HG03439 (cell line): ENCODE measurements at regions not wholly inside any gene's neighbourhood (a gene's known extent, or its start where the extent isn't known, plus 50 kb on each side); places are given as distances from the start of the nearest gene placed in this dataset.

ENCODE experiments used
- ATAC-seq: cut with Tn5 transposase; IDR thresholded peaks from one replicate; pipeline ENCODE4 v1.9.1; 2021; ENCODE audit warnings: mild to moderate bottlenecking, moderate library complexity; ENCODE audit not compliant: unreplicated experiment

GRCh38 chr18:45518311-45519155, 96.7 kb upstream of the SLC14A2 start:
- ATAC-seq: no peak

GRCh38 chr18:45519411-45520280, 95.6 kb upstream of the SLC14A2 start:
- no peak for ATAC-seq

GRCh38 chr18:45521136-45521535, 94.1 kb upstream of the SLC14A2 start:
- ATAC-seq: no peak

- no peak for ATAC-seq
Observed at GRCh38 chr18:45521777-45522176, 93.5 kb upstream of the SLC14A2 start.

DNA sequence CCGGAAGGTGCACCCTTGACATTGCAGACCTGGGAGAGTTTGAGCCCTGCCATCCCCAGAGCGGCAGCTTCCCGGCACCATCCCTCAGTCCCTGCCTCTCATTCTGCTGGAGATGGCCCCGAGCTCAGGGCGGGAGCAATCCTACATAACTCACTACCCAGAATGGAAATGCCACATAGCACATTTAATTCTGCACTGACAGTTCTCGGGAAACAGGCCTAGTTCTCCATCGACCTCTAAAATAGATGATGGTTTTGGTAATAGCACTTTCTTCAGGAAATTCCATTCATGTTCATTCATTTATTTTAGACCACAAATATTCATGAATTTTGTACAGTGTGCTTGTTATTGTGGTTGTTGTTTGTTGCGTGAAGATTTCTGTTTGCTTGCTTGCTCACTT, 92.9 kb upstream of the SLC14A2 start:
- ATAC-seq: no peak

DNA sequence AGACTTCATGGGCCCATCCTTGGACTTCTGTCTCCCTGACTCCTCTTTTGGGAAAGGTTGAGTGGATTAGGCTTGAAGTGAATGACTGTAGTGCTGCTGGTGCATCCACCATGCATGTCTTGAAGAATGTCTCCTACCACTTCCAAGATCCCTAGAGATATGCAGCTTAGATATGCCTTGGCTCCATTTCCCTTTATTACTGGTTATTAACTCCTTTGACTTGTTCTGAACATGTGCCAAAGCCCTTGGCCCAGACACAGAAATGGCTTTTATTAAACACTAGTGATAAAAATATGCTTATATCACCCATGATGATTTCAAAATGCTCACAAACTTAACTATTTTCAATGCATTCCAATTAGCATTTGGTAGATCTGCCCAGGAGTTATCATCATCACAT, 90.0 kb upstream of the SLC14A2 start:
- ATAC-seq: no peak

GRCh38 chr18:45526114-45526841, 89.0 kb upstream of the SLC14A2 start:
- ATAC-seq: no peak

GRCh38 chr18:45527891-45528290, 87.4 kb upstream of the SLC14A2 start:
- ATAC-seq: no peak

GRCh38 chr18:45528712-45529336, 86.5 kb upstream of the SLC14A2 start:
- no peak for ATAC-seq

DNA sequence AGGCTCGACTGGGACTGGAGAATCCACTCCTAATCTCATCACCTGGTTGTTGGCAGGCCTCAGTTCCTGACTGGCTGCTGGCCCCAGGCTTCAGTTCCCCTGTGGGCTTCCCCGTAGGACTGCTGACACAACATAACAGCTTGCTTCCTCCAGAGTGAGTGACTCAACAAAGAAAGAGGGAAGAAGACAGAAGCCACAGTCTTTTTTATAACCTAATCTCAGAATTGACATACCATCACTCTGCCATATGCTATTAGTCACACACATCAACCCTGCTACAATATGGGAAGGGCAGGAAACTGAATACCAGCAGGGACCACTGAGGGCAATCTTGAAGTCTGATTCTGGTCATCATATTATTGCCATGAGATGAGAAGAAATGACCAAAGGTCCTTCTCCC, 76.8 kb upstream of the SLC14A2 start:
- no peak for ATAC-seq

DNA sequence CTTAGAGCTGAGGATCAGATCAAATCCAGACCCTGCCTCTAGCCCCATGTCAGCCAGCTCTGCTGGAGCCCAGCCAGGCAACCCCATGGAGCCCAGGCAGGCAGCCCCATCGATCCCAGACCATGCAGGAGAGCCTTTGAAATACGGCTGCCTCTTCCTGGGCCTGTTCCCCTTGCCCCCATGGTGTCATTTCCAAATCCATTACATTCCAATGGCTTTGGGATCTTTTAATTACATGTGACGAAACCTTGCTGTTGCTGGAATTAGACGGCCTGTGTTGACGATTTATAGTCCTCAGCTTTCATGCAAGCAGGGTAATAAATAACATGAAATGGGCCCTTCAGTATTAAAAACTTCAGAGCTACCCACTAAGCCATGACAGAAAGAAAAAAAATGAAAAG, 75.8 kb upstream of the SLC14A2 start:
- ATAC-seq: no peak

DNA sequence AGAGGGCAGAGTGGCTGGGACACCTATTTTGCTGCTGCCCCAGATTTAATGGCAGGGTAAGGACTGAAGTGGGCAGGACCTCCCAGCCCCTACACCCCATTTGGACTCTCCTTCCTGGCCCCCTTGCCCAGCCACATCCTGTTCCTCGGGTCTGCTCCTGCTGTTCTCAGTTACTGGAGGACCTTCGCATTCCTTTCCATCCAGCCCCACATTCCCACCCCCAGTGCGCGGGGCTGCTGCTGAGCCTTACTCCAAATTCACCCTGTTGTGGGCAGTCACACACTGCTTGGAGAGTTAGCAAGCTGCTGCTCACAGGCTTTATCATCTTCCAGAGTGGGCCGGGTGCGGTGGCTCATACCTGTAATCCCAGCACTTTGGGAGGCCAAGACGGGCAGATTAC, 75.2 kb upstream of the SLC14A2 start:
- ATAC-seq: no peak

- no peak for ATAC-seq
Observed at GRCh38 chr18:45541421-45541820, 73.9 kb upstream of the SLC14A2 start.

GRCh38 chr18:45542043-45542442, 73.2 kb upstream of the SLC14A2 start:
- ATAC-seq: no peak

GRCh38 chr18:45547910-45548309, 67.4 kb upstream of the SLC14A2 start:
- ATAC-seq: no peak

DNA sequence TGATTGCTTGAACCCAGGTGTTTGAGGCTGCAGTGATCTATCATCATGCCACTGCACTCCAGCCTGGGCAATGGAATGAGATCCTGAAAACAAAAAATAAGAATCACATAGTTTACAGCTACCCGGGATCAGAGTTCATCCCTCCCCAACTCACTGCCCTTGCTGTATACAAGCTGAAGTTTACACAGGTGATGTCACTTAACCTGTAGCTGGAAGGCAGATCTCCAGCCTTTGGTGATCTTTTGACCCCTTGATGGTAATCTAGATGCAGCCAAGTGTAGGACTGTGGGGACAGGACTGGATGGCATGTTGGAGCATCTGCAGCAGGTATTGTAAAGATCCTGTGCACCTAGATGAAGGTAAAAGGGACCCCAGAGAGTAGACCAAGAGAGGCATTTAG, 66.7 kb upstream of the SLC14A2 start:
- ATAC-seq: no peak

- ATAC-seq: no peak
Observed at GRCh38 chr18:45549290-45549689, 66.0 kb upstream of the SLC14A2 start.

DNA sequence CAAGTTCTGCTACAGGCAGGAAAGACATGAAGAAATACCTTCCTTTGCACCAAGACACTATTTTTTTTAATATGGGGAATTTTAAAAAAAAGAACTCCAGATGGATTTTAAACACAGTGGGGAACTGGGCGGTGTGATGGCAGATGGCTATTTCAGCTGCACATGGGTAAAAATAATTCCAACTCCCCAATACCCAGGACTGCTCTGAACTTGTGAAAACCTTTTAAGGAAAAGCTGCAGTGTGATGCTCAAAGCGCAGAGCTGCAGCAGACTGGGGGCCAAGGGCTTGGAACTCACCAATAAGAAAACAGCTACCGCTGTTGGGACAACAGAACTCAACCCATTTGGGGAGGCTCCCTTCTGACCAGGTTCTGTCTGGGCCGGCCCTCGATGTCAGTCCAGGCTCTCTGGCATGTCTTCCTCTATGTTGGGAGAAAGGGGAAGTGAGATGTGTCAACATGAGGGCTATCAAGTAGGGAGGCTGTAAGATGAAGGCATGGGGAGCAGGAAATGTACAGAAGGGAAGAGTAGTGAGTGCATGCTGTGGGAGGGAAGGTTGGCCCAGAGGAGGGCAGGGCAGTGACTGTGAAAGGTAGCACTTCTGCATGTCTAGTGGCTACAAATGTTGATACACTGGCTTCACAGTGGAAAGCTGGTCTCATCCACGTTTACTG, 64.0 kb upstream of the SLC14A2 start:
- ATAC-seq: no peak

DNA sequence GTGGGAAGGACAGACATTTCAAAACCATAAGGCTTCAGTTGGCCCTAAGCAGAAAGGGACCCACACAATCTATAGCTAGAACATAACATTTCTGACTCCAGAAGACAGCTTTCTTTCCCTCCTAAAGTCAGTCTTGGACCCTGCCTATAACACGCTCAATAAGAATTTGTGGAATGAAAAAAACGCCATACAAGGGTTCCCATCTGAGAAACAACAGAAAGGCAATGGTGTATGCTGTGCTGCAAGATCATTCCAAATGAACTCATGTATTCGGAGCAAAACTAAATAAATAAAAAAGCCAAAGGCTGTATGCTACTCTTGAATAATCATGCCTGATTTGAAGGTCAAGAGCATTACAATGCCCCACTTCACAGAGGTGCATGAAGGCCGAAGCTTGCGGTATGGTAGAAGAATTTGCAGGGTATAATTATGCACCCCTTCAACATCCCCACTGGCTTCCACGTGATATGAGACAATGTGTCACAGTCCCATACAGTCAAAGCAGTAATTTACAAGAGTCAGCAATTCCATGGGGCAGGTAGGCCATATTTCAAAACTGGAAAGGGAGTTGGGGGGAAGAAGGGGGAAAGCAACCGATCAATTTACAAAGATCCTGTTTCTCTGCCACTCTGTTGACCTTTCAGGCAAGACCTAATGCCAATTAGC, 61.4 kb upstream of the SLC14A2 start:
- ATAC-seq: no peak

- ATAC-seq: no peak
Observed at GRCh38 chr18:45554389-45554737, 60.9 kb upstream of the SLC14A2 start.
